ENCODE measurements at regions not wholly inside any gene's neighbourhood (a gene's known extent, or its start where the extent isn't known, plus 50 kb on each side); places are given as distances from the start of the nearest gene placed in this dataset.

DNA sequence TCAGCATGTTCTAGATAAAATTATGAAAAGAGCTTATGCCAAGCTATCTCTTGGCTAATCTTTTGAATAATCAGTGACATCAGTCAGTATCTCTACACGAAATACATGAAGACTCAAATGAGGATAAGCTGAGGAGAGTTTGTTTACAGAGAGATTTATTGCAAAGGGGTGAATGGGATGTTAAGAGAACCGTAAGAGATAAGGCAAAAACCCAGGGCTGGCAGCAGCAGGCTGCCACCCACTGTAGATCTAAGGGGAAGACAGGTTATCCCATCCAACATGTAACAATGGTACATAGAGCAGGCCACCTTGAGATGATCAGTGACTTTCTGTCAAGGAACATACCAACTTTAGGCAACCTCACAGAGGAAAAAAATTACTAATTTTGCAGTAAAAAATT is 432.1 kb upstream of the NR3C2 start:
- ChIA-PET POLR2A (no interaction called here), CTCF (no interaction called here)
- Mint-ChIP-seq H3K9me3 (ENCODE audit: insufficient read depth) (no peaks in the 10 kb centered on the region), H3K27ac (no peak overlapping the region), H3K27me3 (no peaks in the 10 kb centered on the region), H3K4me1 (no peaks in the 10 kb centered on the region), H3K4me3 (no peak overlapping the region)
- H3K4me2 ChIP-seq (replicated peaks; ENCODE audit: low read depth, low read length, poor library complexity, severe bottlenecking): no peak overlapping the region
- no peak overlapping the region for H3K27ac ChIP-seq (ENCODE audit: low read length in 2 of 2)
- H3K27me3 ChIP-seq (replicated peaks in 1 of 4; ENCODE audit: control extremely low read depth in 1 of 4, control insufficient read depth in 3 of 4, insufficient read depth in 4 of 4, low read length in 3 of 4): no peaks in the 10 kb centered on the region
- no peak overlapping the region for H3K9ac ChIP-seq (ENCODE audit: low read length)
- no peaks in the 10 kb centered on the region for H3K79me2 ChIP-seq (ENCODE audit: control insufficient read depth, insufficient read depth, low read length)
- H4K20me1 ChIP-seq (ENCODE audit: control insufficient read depth, insufficient read depth, low read length, poor library complexity, severe bottlenecking): no peaks in the 10 kb centered on the region
- H3K9me3 ChIP-seq (ENCODE audit: control extremely low read depth in 1 of 3, control insufficient read depth in 2 of 3, insufficient read depth in 1 of 3, low read length in 2 of 3): no peaks in the 10 kb centered on the region
- no peaks in the 10 kb centered on the region for H3K36me3 ChIP-seq (replicated peaks in 1 of 2; ENCODE audit: control extremely low read depth in 1 of 2, control insufficient read depth in 1 of 2, extremely low read depth in 1 of 2, insufficient read depth in 2 of 2, low read length in 1 of 2)
- TF ChIP-seq, protein P1, sequence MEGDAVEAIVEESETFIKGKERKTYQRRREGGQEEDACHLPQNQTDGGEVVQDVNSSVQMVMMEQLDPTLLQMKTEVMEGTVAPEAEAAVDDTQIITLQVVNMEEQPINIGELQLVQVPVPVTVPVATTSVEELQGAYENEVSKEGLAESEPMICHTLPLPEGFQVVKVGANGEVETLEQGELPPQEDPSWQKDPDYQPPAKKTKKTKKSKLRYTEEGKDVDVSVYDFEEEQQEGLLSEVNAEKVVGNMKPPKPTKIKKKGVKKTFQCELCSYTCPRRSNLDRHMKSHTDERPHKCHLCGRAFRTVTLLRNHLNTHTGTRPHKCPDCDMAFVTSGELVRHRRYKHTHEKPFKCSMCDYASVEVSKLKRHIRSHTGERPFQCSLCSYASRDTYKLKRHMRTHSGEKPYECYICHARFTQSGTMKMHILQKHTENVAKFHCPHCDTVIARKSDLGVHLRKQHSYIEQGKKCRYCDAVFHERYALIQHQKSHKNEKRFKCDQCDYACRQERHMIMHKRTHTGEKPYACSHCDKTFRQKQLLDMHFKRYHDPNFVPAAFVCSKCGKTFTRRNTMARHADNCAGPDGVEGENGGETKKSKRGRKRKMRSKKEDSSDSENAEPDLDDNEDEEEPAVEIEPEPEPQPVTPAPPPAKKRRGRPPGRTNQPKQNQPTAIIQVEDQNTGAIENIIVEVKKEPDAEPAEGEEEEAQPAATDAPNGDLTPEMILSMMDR (IDR thresholded peaks at IDR 0.05): no peak
- TF ChIP-seq EZH2 (IDR thresholded peaks at IDR 0.05; ENCODE audit: borderline replicate concordance, insufficient read depth, low read depth, low read length, poor library complexity, severe bottlenecking): no peak
- no peak overlapping the region for H2AFZ ChIP-seq (ENCODE audit: insufficient read depth, low read depth, low read length, poor library complexity, severe bottlenecking)
- H3K4me3 ChIP-seq (ENCODE audit: control extremely low read depth in 1 of 5, extremely low read depth in 1 of 5, insufficient read depth in 1 of 5, low read depth in 2 of 5, low read length in 4 of 5): no peak overlapping the region
- 38% methylated on average over 1 of the region's 2 CpGs for WGBS (ENCODE audit: insufficient coverage)
- H3K4me1 ChIP-seq (ENCODE audit: control insufficient read depth in 2 of 2, insufficient read depth in 2 of 2, low read length in 2 of 2): no peaks in the 10 kb centered on the region
- no peak for ATAC-seq (ENCODE audit: low read depth)
- intact Hi-C loops (cut with micrococcal nuclease): no loop called here
- DNase-seq: no peak

DNA sequence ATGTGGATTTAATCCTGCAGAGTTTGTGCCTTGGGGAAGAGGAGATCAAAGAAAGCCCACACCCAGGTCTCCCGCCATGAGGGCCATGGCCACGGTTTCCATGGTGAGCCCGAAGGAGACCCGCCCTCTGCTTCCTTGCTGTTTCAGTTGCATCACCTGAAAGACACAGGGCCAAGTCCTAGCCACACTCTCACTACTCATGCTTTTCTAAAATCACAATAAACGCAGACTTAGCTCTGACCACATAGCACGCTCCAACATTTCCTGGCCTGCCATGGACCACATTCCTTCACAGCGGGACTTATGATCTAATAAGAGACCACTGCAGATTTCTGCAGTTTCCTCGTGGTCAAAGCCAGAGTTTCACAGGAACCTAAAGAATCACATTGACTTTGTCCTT is 426.0 kb upstream of the NR3C2 start:
- ChIA-PET CTCF (no interaction called here), POLR2A (no interaction called here)
- H3K4me2 ChIP-seq (replicated peaks; ENCODE audit: low read depth, low read length, poor library complexity, severe bottlenecking): no peak overlapping the region
- TF ChIP-seq, protein P1 (IDR thresholded peaks at IDR 0.05): no peak
- Mint-ChIP-seq H3K4me3 (no peak overlapping the region), H3K27ac (no peak overlapping the region), H3K27me3 (no peaks in the 10 kb centered on the region), H3K4me1 (no peaks in the 10 kb centered on the region), H3K9me3 (ENCODE audit: insufficient read depth) (no peaks in the 10 kb centered on the region)
- intact Hi-C loops (cut with micrococcal nuclease): no loop called here
- no peak overlapping the region for H2AFZ ChIP-seq (ENCODE audit: insufficient read depth, low read depth, low read length, poor library complexity, severe bottlenecking)
- H4K20me1 ChIP-seq (ENCODE audit: control insufficient read depth, insufficient read depth, low read length, poor library complexity, severe bottlenecking): no peaks in the 10 kb centered on the region
- no peak for DNase-seq
- no peaks in the 10 kb centered on the region for H3K9me3 ChIP-seq (ENCODE audit: control extremely low read depth in 1 of 3, control insufficient read depth in 2 of 3, insufficient read depth in 1 of 3, low read length in 2 of 3)
- 91% methylated on average over 8 of the region's 8 CpGs for WGBS (ENCODE audit: insufficient coverage)
- no peak overlapping the region for H3K9ac ChIP-seq (ENCODE audit: low read length)
- H3K4me1 ChIP-seq (ENCODE audit: control insufficient read depth in 2 of 2, insufficient read depth in 2 of 2, low read length in 2 of 2): no peaks in the 10 kb centered on the region
- H3K27me3 ChIP-seq (replicated peaks in 1 of 4; ENCODE audit: control extremely low read depth in 1 of 4, control insufficient read depth in 3 of 4, insufficient read depth in 4 of 4, low read length in 3 of 4): no peaks in the 10 kb centered on the region
- H3K27ac ChIP-seq (ENCODE audit: low read length in 2 of 2): no peak overlapping the region
- H3K36me3 ChIP-seq (replicated peaks in 1 of 2; ENCODE audit: control extremely low read depth in 1 of 2, control insufficient read depth in 1 of 2, extremely low read depth in 1 of 2, insufficient read depth in 2 of 2, low read length in 1 of 2): no peaks in the 10 kb centered on the region
- no peak for ATAC-seq (ENCODE audit: low read depth)
- H3K79me2 ChIP-seq (ENCODE audit: control insufficient read depth, insufficient read depth, low read length): no peaks in the 10 kb centered on the region
- H3K4me3 ChIP-seq (ENCODE audit: control extremely low read depth in 1 of 5, extremely low read depth in 1 of 5, insufficient read depth in 1 of 5, low read depth in 2 of 5, low read length in 4 of 5): no peak overlapping the region

All from B cell (primary cell).